ENCODE measurements at regions not wholly inside any gene's neighbourhood (a gene's known extent, or its start where the extent isn't known, plus 50 kb on each side); places are given as distances from the start of the nearest gene placed in this dataset.

DNA sequence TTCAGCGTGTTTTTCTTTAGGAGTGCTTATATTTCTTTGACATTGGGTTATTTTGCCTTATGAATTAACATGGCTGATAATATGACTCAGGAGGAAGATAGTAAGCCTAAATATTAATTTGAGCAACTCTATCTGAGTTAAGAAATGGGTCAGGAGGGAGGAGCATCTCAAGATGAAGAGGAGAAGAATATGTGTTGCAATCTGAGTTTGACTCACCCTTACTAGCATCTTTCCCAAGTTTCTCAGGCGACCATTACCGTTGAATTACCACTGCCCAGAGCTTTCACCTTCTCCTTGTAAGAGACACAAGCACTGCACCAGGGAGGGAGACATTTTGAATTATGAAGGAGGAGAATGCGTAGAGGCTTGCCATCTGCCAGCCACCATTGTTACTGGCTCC lies 138.3 kb upstream of the MYRIP start:
- TF ChIP-seq EP300 (conservative IDR thresholded peaks at IDR 0.05; ENCODE audit: poor library complexity, severe bottlenecking) (no peak), POLR2AphosphoS5 (IDR thresholded peaks at IDR 0.05) (no peak)

Data from neural cell (in vitro differentiated cells).